C4-2B (cell line): ENCODE measurements at regions not wholly inside any gene's neighbourhood (a gene's known extent, or its start where the extent isn't known, plus 50 kb on each side); places are given as distances from the start of the nearest gene placed in this dataset.

Source experiments
- ZFX ChIP-seq: fragments of 450-650 bp; IDR thresholded peaks from 2 replicates; pipeline ENCODE4 v1.6.1; 2017
- TF ChIP-seq, protein P1 (sequence below): fragments of 450-650 bp; conservative IDR thresholded peaks from 2 replicates; pipeline ENCODE4 v1.5.1; 2017; ENCODE audit warnings: mild to moderate bottlenecking

DNA sequence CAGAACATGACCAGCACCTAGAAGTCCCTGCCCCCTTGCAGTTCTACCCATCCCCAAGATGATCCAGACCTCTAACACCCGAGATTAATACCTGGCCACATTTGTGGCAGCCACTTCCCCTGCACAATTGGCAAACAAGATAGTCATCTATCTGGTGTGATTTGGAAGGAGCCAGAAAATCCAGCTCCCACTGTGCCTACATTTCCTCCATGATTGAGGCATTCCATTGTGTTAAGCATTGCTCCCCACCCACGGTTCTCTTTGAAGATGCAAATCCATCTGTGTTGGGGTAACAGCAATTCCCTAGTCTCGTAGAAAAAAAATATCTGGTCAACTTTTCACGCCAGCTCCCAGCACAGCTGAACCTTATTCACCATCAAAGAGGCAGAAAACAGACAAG lies 405.0 kb downstream of the BCOR start:
- TF ChIP-seq, protein P1, sequence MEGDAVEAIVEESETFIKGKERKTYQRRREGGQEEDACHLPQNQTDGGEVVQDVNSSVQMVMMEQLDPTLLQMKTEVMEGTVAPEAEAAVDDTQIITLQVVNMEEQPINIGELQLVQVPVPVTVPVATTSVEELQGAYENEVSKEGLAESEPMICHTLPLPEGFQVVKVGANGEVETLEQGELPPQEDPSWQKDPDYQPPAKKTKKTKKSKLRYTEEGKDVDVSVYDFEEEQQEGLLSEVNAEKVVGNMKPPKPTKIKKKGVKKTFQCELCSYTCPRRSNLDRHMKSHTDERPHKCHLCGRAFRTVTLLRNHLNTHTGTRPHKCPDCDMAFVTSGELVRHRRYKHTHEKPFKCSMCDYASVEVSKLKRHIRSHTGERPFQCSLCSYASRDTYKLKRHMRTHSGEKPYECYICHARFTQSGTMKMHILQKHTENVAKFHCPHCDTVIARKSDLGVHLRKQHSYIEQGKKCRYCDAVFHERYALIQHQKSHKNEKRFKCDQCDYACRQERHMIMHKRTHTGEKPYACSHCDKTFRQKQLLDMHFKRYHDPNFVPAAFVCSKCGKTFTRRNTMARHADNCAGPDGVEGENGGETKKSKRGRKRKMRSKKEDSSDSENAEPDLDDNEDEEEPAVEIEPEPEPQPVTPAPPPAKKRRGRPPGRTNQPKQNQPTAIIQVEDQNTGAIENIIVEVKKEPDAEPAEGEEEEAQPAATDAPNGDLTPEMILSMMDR = no peak
- no peak for TF ChIP-seq ZFX
